GM12891 (cell line): ENCODE measurements at regions not wholly inside any gene's neighbourhood (a gene's known extent, or its start where the extent isn't known, plus 50 kb on each side); places are given as distances from the start of the nearest gene placed in this dataset.

Source experiments
- DNase-seq: peaks from one replicate; pipeline ENCODE4 v3.0.0; 2011; ENCODE audit warnings: low spot score; ENCODE audit not compliant: insufficient read length
- FAIRE-seq: peaks from 2 replicates; lab custom pipeline; 2011; peaks lifted over from hg19 to GRCh38; lab: Jason Lieb, UNC
- PAX5 ChIP-seq: IDR thresholded peaks from 2 replicates; pipeline ENCODE4 v1.6.1; 2011; ENCODE audit warnings: low read length, moderate library complexity, mild to moderate bottlenecking; ENCODE audit not compliant: insufficient read depth, severe bottlenecking
- POLR2A ChIP-seq: IDR thresholded peaks from 2 replicates; pipeline ENCODE4 v1.6.1; 2011; ENCODE audit warnings: low read depth, low read length, control low read depth
- POLR2AphosphoS5 ChIP-seq: IDR thresholded peaks from 2 replicates; pipeline ENCODE4 v1.6.1; 2011; ENCODE audit warnings: low read depth, low read length, control low read depth
- POU2F2 ChIP-seq: IDR thresholded peaks from 2 replicates; pipeline ENCODE4 v1.6.1; 2011; ENCODE audit warnings: low read depth, mild to moderate bottlenecking, control low read depth, low read length, moderate library complexity
- SPI1 ChIP-seq: IDR thresholded peaks from 2 replicates; pipeline ENCODE4 v1.6.1; 2011; ENCODE audit warnings: low read depth, low read length, control low read depth
- TAF1 ChIP-seq: IDR thresholded peaks from 2 replicates; pipeline ENCODE4 v1.6.1; 2011; ENCODE audit warnings: low read depth, low read length, control low read depth

- DNase-seq (no peak), FAIRE-seq (no peak)
- TF ChIP-seq TAF1 (no peak), POLR2AphosphoS5 (no peak), PAX5 (no peak), POU2F2 (no peak), SPI1 (no peak), POLR2A (no peak)
Observed at GRCh38 chr15:89408372-89409183, 74.0 kb upstream of the POLG start.

- TF ChIP-seq SPI1 = no peak
- TF ChIP-seq POLR2A = no peak
- TF ChIP-seq TAF1 = no peak
- TF ChIP-seq PAX5 = no peak
- TF ChIP-seq POLR2AphosphoS5 = no peak
- TF ChIP-seq POU2F2 = no peak
- FAIRE-seq (no peak), DNase-seq (no peak)
Observed at GRCh38 chr15:89406940-89407607, 72.5 kb upstream of the POLG start.

- FAIRE-seq (no peak), DNase-seq (no peak)
- TF ChIP-seq POLR2A (no peak), TAF1 (no peak), POU2F2 (no peak), POLR2AphosphoS5 (no peak), SPI1 (no peak), PAX5 (no peak)
Observed at GRCh38 chr15:89406218-89406939, 71.8 kb upstream of the POLG start.

- FAIRE-seq (no peak), DNase-seq (no peak)
- TF ChIP-seq POU2F2 (no peak), POLR2A (no peak), PAX5 (no peak), SPI1 (no peak), POLR2AphosphoS5 (no peak), TAF1 (no peak)
Observed at GRCh38 chr15:89405494-89405893, 70.9 kb upstream of the POLG start.

- TF ChIP-seq PAX5 (no peak), POU2F2 (no peak), SPI1 (no peak), POLR2A (no peak), TAF1 (no peak), POLR2AphosphoS5 (no peak)
- no peak for FAIRE-seq
Observed at GRCh38 chr15:89404023-89404422, 69.4 kb upstream of the POLG start.

GRCh38 chr15:89402518-89402805 lies 67.8 kb upstream of the POLG start:
- DNase-seq = no peak
- TF ChIP-seq POU2F2 (no peak), POLR2AphosphoS5 (no peak), PAX5 (no peak), POLR2A (no peak), SPI1 (no peak), TAF1 (no peak)
- no peak for FAIRE-seq

More at GRCh38 chr15:89404023-89404422, 69.4 kb upstream of the POLG start:
- DNase-seq = no peak

GRCh38 chr15:89401631-89402517 lies 67.2 kb upstream of the POLG start:
- FAIRE-seq = peak; percentile 40
- TF ChIP-seq PAX5 = no peak
- no peak for TF ChIP-seq SPI1
- TF ChIP-seq POU2F2 = no peak
- TF ChIP-seq TAF1 = no peak
- TF ChIP-seq POLR2A = no peak
- TF ChIP-seq POLR2AphosphoS5 = no peak
- no peak for DNase-seq

GRCh38 chr15:89400782-89401545 lies 66.3 kb upstream of the POLG start:
- DNase-seq (no peak), FAIRE-seq (no peak)
- no peak for TF ChIP-seq SPI1
- no peak for TF ChIP-seq POLR2AphosphoS5
- TF ChIP-seq TAF1 = no peak
- no peak for TF ChIP-seq POU2F2

GRCh38 chr15:89400116-89400781 lies 65.6 kb upstream of the POLG start:
- FAIRE-seq = no peak
- no peak for DNase-seq
- TF ChIP-seq POU2F2 (no peak), PAX5 (no peak), SPI1 (no peak), POLR2A (no peak), POLR2AphosphoS5 (no peak), TAF1 (no peak)
